ENCODE measurements at regions not wholly inside any gene's neighbourhood (a gene's known extent, or its start where the extent isn't known, plus 50 kb on each side); places are given as distances from the start of the nearest gene placed in this dataset.

DNA sequence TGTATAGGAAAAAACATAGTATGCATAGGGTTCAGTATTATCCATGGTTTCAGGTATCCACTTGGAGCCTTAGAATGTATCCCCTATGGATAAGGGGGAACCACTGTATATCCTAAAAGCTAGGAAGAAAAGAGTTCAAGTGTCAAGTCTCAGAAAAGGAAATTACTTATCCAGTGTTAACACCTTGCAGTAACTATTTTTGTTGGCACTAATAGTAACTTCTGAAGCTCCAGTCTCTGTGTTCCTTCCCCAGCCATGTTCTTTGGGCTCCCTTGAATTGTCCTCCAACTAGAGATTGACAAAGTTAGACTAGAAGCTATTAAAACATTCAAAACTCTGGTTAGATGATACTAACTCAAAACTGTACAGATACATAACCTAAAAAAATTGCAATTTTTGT is 370.8 kb downstream of the NFIB start:
- H3K27ac ChIP-seq (ENCODE audit: low read depth in 2 of 2, low read length in 2 of 2): no peak overlapping the region
- no peak overlapping the region for H3K9ac ChIP-seq (ENCODE audit: low read length in 3 of 3)
- no peaks in the 10 kb centered on the region for H3K9me3 ChIP-seq (ENCODE audit: control insufficient read depth in 2 of 3, insufficient read depth in 1 of 3, low read length in 3 of 3)
- intact Hi-C loops (cut with DNase I): no loop called here
- no peak overlapping the region for H3K4me3 ChIP-seq (ENCODE audit: low read length in 3 of 3)
- FAIRE-seq: no peak
- no peak for DNase-seq
- TF ChIP-seq, protein P1, sequence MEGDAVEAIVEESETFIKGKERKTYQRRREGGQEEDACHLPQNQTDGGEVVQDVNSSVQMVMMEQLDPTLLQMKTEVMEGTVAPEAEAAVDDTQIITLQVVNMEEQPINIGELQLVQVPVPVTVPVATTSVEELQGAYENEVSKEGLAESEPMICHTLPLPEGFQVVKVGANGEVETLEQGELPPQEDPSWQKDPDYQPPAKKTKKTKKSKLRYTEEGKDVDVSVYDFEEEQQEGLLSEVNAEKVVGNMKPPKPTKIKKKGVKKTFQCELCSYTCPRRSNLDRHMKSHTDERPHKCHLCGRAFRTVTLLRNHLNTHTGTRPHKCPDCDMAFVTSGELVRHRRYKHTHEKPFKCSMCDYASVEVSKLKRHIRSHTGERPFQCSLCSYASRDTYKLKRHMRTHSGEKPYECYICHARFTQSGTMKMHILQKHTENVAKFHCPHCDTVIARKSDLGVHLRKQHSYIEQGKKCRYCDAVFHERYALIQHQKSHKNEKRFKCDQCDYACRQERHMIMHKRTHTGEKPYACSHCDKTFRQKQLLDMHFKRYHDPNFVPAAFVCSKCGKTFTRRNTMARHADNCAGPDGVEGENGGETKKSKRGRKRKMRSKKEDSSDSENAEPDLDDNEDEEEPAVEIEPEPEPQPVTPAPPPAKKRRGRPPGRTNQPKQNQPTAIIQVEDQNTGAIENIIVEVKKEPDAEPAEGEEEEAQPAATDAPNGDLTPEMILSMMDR (IDR thresholded peaks at IDR 0.05; ENCODE audit: borderline replicate concordance, extremely low read depth, insufficient read depth): no peak
- no peaks in the 10 kb centered on the region for H3K36me3 ChIP-seq (ENCODE audit: control insufficient read depth in 2 of 3, insufficient read depth in 3 of 3, low read length in 3 of 3)
- no peaks in the 10 kb centered on the region for H3K4me1 ChIP-seq (ENCODE audit: control insufficient read depth in 2 of 3, insufficient read depth in 2 of 3, low read depth in 1 of 3, low read length in 3 of 3)
- peaks cover 4% of the 10 kb centered on the region for H3K27me3 ChIP-seq (ENCODE audit: control insufficient read depth, insufficient read depth, low read length)

DNA sequence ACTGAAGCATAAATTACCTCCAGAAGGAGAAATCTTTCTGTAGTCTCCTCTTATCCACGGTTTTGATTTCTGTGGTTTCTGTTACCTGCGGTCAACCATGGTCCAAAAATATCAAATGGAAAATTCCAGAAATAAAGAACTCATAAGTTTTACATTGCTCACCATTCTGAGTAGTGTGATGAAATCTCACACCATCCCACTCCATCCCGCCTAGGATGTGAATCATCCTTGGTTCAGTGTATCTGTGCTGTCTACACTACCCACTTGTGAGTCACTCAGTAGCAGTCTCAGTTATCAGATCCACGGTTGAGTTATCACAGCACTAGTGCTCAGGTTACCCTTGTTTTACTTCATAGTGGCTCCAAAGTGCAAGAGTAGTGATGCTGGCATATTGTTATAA is 371.2 kb downstream of the NFIB start:
- no peak for DNase-seq
- no peak for FAIRE-seq
- Histone ChIP-seq H3K9me3 (ENCODE audit: control insufficient read depth in 2 of 3, insufficient read depth in 1 of 3, low read length in 3 of 3) (no peaks in the 10 kb centered on the region), H3K27me3 (ENCODE audit: control insufficient read depth, insufficient read depth, low read length) (peaks cover 4% of the 10 kb centered on the region), H3K4me3 (ENCODE audit: low read length in 3 of 3) (no peak overlapping the region), H3K27ac (ENCODE audit: low read depth in 2 of 2, low read length in 2 of 2) (no peak overlapping the region), H3K9ac (ENCODE audit: low read length in 3 of 3) (no peak overlapping the region), H3K36me3 (ENCODE audit: control insufficient read depth in 2 of 3, insufficient read depth in 3 of 3, low read length in 3 of 3) (no peaks in the 10 kb centered on the region), H3K4me1 (ENCODE audit: control insufficient read depth in 2 of 3, insufficient read depth in 2 of 3, low read depth in 1 of 3, low read length in 3 of 3) (no peaks in the 10 kb centered on the region)
- TF ChIP-seq, protein P1 (IDR thresholded peaks at IDR 0.05; ENCODE audit: borderline replicate concordance, extremely low read depth, insufficient read depth): no peak
- intact Hi-C loops (cut with DNase I): no loop called here

DNA sequence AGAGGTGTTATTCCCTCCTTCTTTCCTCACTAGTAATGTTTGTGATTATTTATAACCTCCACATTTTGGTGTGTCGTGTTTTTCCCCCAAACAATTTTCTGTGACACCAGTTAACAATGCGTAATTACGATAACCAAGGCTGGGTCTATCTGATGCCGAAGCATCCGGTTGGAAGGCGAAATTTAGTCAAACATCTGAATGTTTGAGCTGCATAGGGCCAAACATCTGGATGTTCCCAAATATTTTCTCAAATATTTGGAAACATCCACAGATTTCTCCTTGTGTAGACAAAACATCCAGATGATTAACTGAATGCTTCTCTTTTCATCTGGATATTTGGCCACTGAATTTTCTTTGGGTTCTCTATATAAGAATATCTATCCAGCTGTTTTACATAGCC is 371.7 kb downstream of the NFIB start:
- Histone ChIP-seq H3K4me3 (ENCODE audit: low read length in 3 of 3) (no peak overlapping the region), H3K27me3 (ENCODE audit: control insufficient read depth, insufficient read depth, low read length) (peaks cover 4% of the 10 kb centered on the region), H3K9ac (ENCODE audit: low read length in 3 of 3) (no peak overlapping the region), H3K36me3 (ENCODE audit: control insufficient read depth in 2 of 3, insufficient read depth in 3 of 3, low read length in 3 of 3) (no peaks in the 10 kb centered on the region), H3K9me3 (ENCODE audit: control insufficient read depth in 2 of 3, insufficient read depth in 1 of 3, low read length in 3 of 3) (no peaks in the 10 kb centered on the region), H3K4me1 (ENCODE audit: control insufficient read depth in 2 of 3, insufficient read depth in 2 of 3, low read depth in 1 of 3, low read length in 3 of 3) (no peaks in the 10 kb centered on the region), H3K27ac (ENCODE audit: low read depth in 2 of 2, low read length in 2 of 2) (no peak overlapping the region)
- intact Hi-C loops (cut with DNase I): no loop called here
- no peak for DNase-seq
- FAIRE-seq: no peak
- TF ChIP-seq, protein P1 (IDR thresholded peaks at IDR 0.05; ENCODE audit: borderline replicate concordance, extremely low read depth, insufficient read depth): no peak

DNA sequence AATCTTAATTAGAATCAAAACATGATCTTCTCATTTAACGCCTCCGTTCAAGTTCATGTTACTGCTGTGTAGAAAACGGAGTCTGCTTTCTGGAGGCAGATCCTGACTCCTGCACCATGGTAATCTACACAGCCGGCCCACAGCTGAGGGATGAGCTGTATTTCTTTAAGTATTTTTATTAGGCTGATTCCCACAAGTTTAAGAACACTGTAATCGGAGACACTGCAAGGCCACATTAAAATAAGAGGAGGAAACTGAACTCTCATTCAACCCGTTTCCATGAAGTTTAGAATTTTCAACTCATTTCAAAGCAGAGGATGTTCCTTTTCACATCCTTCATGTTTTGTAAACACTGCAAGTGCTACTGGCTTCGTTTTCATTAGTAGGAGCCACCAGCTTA is 372.2 kb downstream of the NFIB start:
- FAIRE-seq: no peak
- peak in 2 of 5 donors; percentile 53 to 83 for DNase-seq
- H3K9ac ChIP-seq (ENCODE audit: low read length in 3 of 3): no peak overlapping the region
- TF ChIP-seq, protein P1 (IDR thresholded peaks at IDR 0.05; ENCODE audit: borderline replicate concordance, extremely low read depth, insufficient read depth): no peak
- H3K36me3 ChIP-seq (ENCODE audit: control insufficient read depth in 2 of 3, insufficient read depth in 3 of 3, low read length in 3 of 3): no peaks in the 10 kb centered on the region
- no peak overlapping the region for H3K27ac ChIP-seq (ENCODE audit: low read depth in 2 of 2, low read length in 2 of 2)
- no peaks in the 10 kb centered on the region for H3K9me3 ChIP-seq (ENCODE audit: control insufficient read depth in 2 of 3, insufficient read depth in 1 of 3, low read length in 3 of 3)
- no peak overlapping the region for H3K4me3 ChIP-seq (ENCODE audit: low read length in 3 of 3)
- intact Hi-C loops (cut with DNase I): no loop called here
- peaks cover 4% of the 10 kb centered on the region for H3K27me3 ChIP-seq (ENCODE audit: control insufficient read depth, insufficient read depth, low read length)
- H3K4me1 ChIP-seq (ENCODE audit: control insufficient read depth in 2 of 3, insufficient read depth in 2 of 3, low read depth in 1 of 3, low read length in 3 of 3): no peaks in the 10 kb centered on the region

Measured in kidney (tissue), 13 donors.